ENCODE measurements at regions not wholly inside any gene's neighbourhood (a gene's known extent, or its start where the extent isn't known, plus 50 kb on each side); places are given as distances from the start of the nearest gene placed in this dataset.

GRCh38 chr2:180554330-180554729 is 426.1 kb upstream of the UBE2E3 start:
- Histone ChIP-seq H3K79me2 (ENCODE audit: insufficient read depth, low read length) (no peaks in the 10 kb centered on the region), H3K4me3 (ENCODE audit: insufficient read depth, low read length, poor library complexity, severe bottlenecking) (no peak overlapping the region), H3K9me2 (replicated peaks; ENCODE audit: insufficient read depth, low read length) (no peaks in the 10 kb centered on the region), H2AFZ (ENCODE audit: low read depth, low read length, severe bottlenecking) (no peak overlapping the region), H3K9ac (ENCODE audit: low read length) (no peak overlapping the region), H3K27me3 (ENCODE audit: low read length) (no peaks in the 10 kb centered on the region), H3F3A (ENCODE audit: insufficient read depth) (no peaks in the 10 kb centered on the region), H3K9me3 (ENCODE audit: insufficient read depth, low read length) (no peaks in the 10 kb centered on the region), H3K36me3 (ENCODE audit: low read length) (no peaks in the 10 kb centered on the region), H3K4me2 (ENCODE audit: low read depth, low read length, poor library complexity, severe bottlenecking) (no peak overlapping the region), H4K20me1 (ENCODE audit: low read depth, low read length) (no peaks in the 10 kb centered on the region), H3K27ac (ENCODE audit: low read depth, low read length) (no peak overlapping the region)
- TF ChIP-seq EZH2phosphoT487 (conservative IDR thresholded peaks at IDR 0.05; ENCODE audit: low read length) (no peak), CTCF (IDR thresholded peaks at IDR 0.05; ENCODE audit: insufficient read depth, low read length, poor library complexity, severe bottlenecking) (no peak)

- Histone ChIP-seq H3F3A (ENCODE audit: insufficient read depth) (no peaks in the 10 kb centered on the region), H3K4me2 (ENCODE audit: low read depth, low read length, poor library complexity, severe bottlenecking) (no peak overlapping the region), H3K27me3 (ENCODE audit: low read length) (no peaks in the 10 kb centered on the region), H3K9me2 (replicated peaks; ENCODE audit: insufficient read depth, low read length) (no peaks in the 10 kb centered on the region), H4K20me1 (ENCODE audit: low read depth, low read length) (no peaks in the 10 kb centered on the region), H3K27ac (ENCODE audit: low read depth, low read length) (no peak overlapping the region), H3K79me2 (ENCODE audit: insufficient read depth, low read length) (no peaks in the 10 kb centered on the region), H3K9me3 (ENCODE audit: insufficient read depth, low read length) (no peaks in the 10 kb centered on the region), H3K9ac (ENCODE audit: low read length) (no peak overlapping the region), H3K36me3 (ENCODE audit: low read length) (no peaks in the 10 kb centered on the region), H3K4me3 (ENCODE audit: insufficient read depth, low read length, poor library complexity, severe bottlenecking) (no peak overlapping the region), H2AFZ (ENCODE audit: low read depth, low read length, severe bottlenecking) (no peak overlapping the region)
- no peak for TF ChIP-seq CTCF (IDR thresholded peaks at IDR 0.05; ENCODE audit: insufficient read depth, low read length, poor library complexity, severe bottlenecking)
- TF ChIP-seq EZH2phosphoT487 (conservative IDR thresholded peaks at IDR 0.05; ENCODE audit: low read length) = no peak
Measured at GRCh38 chr2:180553094-180553715, 427.2 kb upstream of the UBE2E3 start.

GRCh38 chr2:180542511-180542910 is 437.9 kb upstream of the UBE2E3 start:
- H3K9ac ChIP-seq (ENCODE audit: low read length) = no peak overlapping the region
- no peaks in the 10 kb centered on the region for H3F3A ChIP-seq (ENCODE audit: insufficient read depth)
- no peaks in the 10 kb centered on the region for H4K20me1 ChIP-seq (ENCODE audit: low read depth, low read length)
- H3K9me3 ChIP-seq (ENCODE audit: insufficient read depth, low read length) = no peaks in the 10 kb centered on the region
- TF ChIP-seq CTCF (IDR thresholded peaks at IDR 0.05; ENCODE audit: insufficient read depth, low read length, poor library complexity, severe bottlenecking) (no peak), EZH2phosphoT487 (conservative IDR thresholded peaks at IDR 0.05; ENCODE audit: low read length) (no peak)
- no peaks in the 10 kb centered on the region for H3K36me3 ChIP-seq (ENCODE audit: low read length)
- H3K4me3 ChIP-seq (ENCODE audit: insufficient read depth, low read length, poor library complexity, severe bottlenecking) = no peak overlapping the region
- no peaks in the 10 kb centered on the region for H3K79me2 ChIP-seq (ENCODE audit: insufficient read depth, low read length)
- H3K27me3 ChIP-seq (ENCODE audit: low read length) = no peaks in the 10 kb centered on the region
- no peaks in the 10 kb centered on the region for H3K9me2 ChIP-seq (replicated peaks; ENCODE audit: insufficient read depth, low read length)
- H2AFZ ChIP-seq (ENCODE audit: low read depth, low read length, severe bottlenecking) = no peak overlapping the region
- no peak overlapping the region for H3K27ac ChIP-seq (ENCODE audit: low read depth, low read length)
- H3K4me2 ChIP-seq (ENCODE audit: low read depth, low read length, poor library complexity, severe bottlenecking) = no peak overlapping the region

Data from SU-DHL-6 (cell line).